GM21526 (cell line): ENCODE measurements at regions not wholly inside any gene's neighbourhood (a gene's known extent, or its start where the extent isn't known, plus 50 kb on each side); places are given as distances from the start of the nearest gene placed in this dataset.
"Not testable (repeated sequence)": the region's sequence is repeated elsewhere in the genome, so short reads cannot be mapped to it uniquely, and the experiment has no call there.

Experiments used
- ATAC-seq: cut with Tn5 transposase; IDR thresholded peaks from one replicate; pipeline ENCODE4 v1.9.1; 2021; ENCODE audit warnings: moderate library complexity; ENCODE audit not compliant: unreplicated experiment, low FRiP score

- ATAC-seq: no peak
Observed at GRCh38 chr10:3580565-3580964, 204.4 kb downstream of the KLF6 start.

GRCh38 chr10:3579845-3580244 is 205.2 kb downstream of the KLF6 start:
- no peak for ATAC-seq

- no peak for ATAC-seq
Observed at GRCh38 chr10:3578682-3579081, 206.3 kb downstream of the KLF6 start.

- ATAC-seq: no peak
Observed at GRCh38 chr10:3578159-3578558, 206.8 kb downstream of the KLF6 start.

GRCh38 chr10:3574451-3574850 is 210.6 kb downstream of the KLF6 start:
- ATAC-seq: no peak

GRCh38 chr10:3573498-3573897 is 211.5 kb downstream of the KLF6 start:
- no peak for ATAC-seq

GRCh38 chr10:3571310-3571825 is 213.6 kb downstream of the KLF6 start:
- no peak for ATAC-seq

- ATAC-seq: no peak
Observed at GRCh38 chr10:3570855-3571266, 214.1 kb downstream of the KLF6 start.

- no peak for ATAC-seq
Observed at GRCh38 chr10:3570131-3570729, 214.8 kb downstream of the KLF6 start.

GRCh38 chr10:3568983-3569382 is 216.0 kb downstream of the KLF6 start:
- ATAC-seq: no peak

- no peak for ATAC-seq
Observed at GRCh38 chr10:3568392-3568791, 216.6 kb downstream of the KLF6 start.

GRCh38 chr10:3567291-3567963 is 217.6 kb downstream of the KLF6 start:
- ATAC-seq: no peak

- ATAC-seq: no peak
Observed at GRCh38 chr10:3566627-3567026, 218.4 kb downstream of the KLF6 start.

- no peak for ATAC-seq
Observed at GRCh38 chr10:3564346-3565002, 220.5 kb downstream of the KLF6 start.

GRCh38 chr10:3563298-3563697 is 221.7 kb downstream of the KLF6 start:
- no peak for ATAC-seq

GRCh38 chr10:3560628-3561027 is 224.4 kb downstream of the KLF6 start:
- ATAC-seq: not testable (repeated sequence)

- ATAC-seq: no peak
Observed at GRCh38 chr10:3559527-3559926, 225.5 kb downstream of the KLF6 start.

GRCh38 chr10:3559011-3559410 is 226.0 kb downstream of the KLF6 start:
- no peak for ATAC-seq

- not testable (repeated sequence) for ATAC-seq
Observed at GRCh38 chr10:3556191-3557017, 228.6 kb downstream of the KLF6 start.

- ATAC-seq: no peak
Observed at GRCh38 chr10:3554121-3554522, 230.9 kb downstream of the KLF6 start.

GRCh38 chr10:3552281-3552680 is 232.7 kb downstream of the KLF6 start:
- no peak for ATAC-seq
